ENCODE measurements at regions not wholly inside any gene's neighbourhood (a gene's known extent, or its start where the extent isn't known, plus 50 kb on each side); places are given as distances from the start of the nearest gene placed in this dataset.
"Not testable (repeated sequence)": the region's sequence is repeated elsewhere in the genome, so short reads cannot be mapped to it uniquely, and the experiment has no call there.

GRCh38 chr5:99589424-99589823, 660.6 kb upstream of the CHD1 start:
- no peak for DNase-seq (ENCODE audit: low spot score)

- no peak for DNase-seq (ENCODE audit: low spot score)
These were observed 659.2 kb upstream of the CHD1 start for GRCh38 chr5:99587983-99588382.

- no peak for DNase-seq (ENCODE audit: low spot score)
These were observed 658.1 kb upstream of the CHD1 start for GRCh38 chr5:99586878-99587277.

- not testable (repeated sequence) for DNase-seq (ENCODE audit: low spot score)
These were observed 652.4 kb upstream of the CHD1 start for GRCh38 chr5:99581204-99581603.

GRCh38 chr5:99562937-99563627, 634.3 kb upstream of the CHD1 start:
- DNase-seq (ENCODE audit: low spot score): not testable (repeated sequence)

- no peak for DNase-seq (ENCODE audit: low spot score)
These were observed 624.5 kb upstream of the CHD1 start for GRCh38 chr5:99553211-99553810.

- DNase-seq (ENCODE audit: low spot score): no peak
These were observed 615.5 kb upstream of the CHD1 start for GRCh38 chr5:99544356-99544755.

- no peak for DNase-seq (ENCODE audit: low spot score)
These were observed 615.0 kb upstream of the CHD1 start for GRCh38 chr5:99543841-99544240.

- not testable (repeated sequence) for DNase-seq (ENCODE audit: low spot score)
These were observed 605.4 kb upstream of the CHD1 start for GRCh38 chr5:99534241-99534640.

- not testable (repeated sequence) for DNase-seq (ENCODE audit: low spot score)
These were observed 592.9 kb upstream of the CHD1 start for GRCh38 chr5:99521666-99522065.

- not testable (repeated sequence) for DNase-seq (ENCODE audit: low spot score)
These were observed 587.2 kb upstream of the CHD1 start for GRCh38 chr5:99515864-99516490.

GRCh38 chr5:99510237-99510866, 581.5 kb upstream of the CHD1 start:
- not testable (repeated sequence) for DNase-seq (ENCODE audit: low spot score)

GRCh38 chr5:99509064-99509463, 580.3 kb upstream of the CHD1 start:
- not testable (repeated sequence) for DNase-seq (ENCODE audit: low spot score)

GRCh38 chr5:99495456-99495855, 566.6 kb upstream of the CHD1 start:
- DNase-seq (ENCODE audit: low spot score): not testable (repeated sequence)

GRCh38 chr5:99478450-99478849, 549.6 kb upstream of the CHD1 start:
- not testable (repeated sequence) for DNase-seq (ENCODE audit: low spot score)

- not testable (repeated sequence) for DNase-seq (ENCODE audit: low spot score)
These were observed 544.5 kb upstream of the CHD1 start for GRCh38 chr5:99473328-99473727.

- DNase-seq (ENCODE audit: low spot score): not testable (repeated sequence)
These were observed 542.9 kb upstream of the CHD1 start for GRCh38 chr5:99471726-99472125.

GRCh38 chr5:99471178-99471577, 542.4 kb upstream of the CHD1 start:
- DNase-seq (ENCODE audit: low spot score): not testable (repeated sequence)

- DNase-seq (ENCODE audit: low spot score): not testable (repeated sequence)
These were observed 541.8 kb upstream of the CHD1 start for GRCh38 chr5:99470636-99471035.

GRCh38 chr5:99460701-99461100, 531.9 kb upstream of the CHD1 start:
- DNase-seq (ENCODE audit: low spot score): peak; percentile 42

GRCh38 chr5:99453196-99453595, 524.4 kb upstream of the CHD1 start:
- no peak for DNase-seq (ENCODE audit: low spot score)

- DNase-seq (ENCODE audit: low spot score): no peak
These were observed 521.0 kb upstream of the CHD1 start for GRCh38 chr5:99449786-99450185.

GRCh38 chr5:99445805-99446204, 517.0 kb upstream of the CHD1 start:
- no peak for DNase-seq (ENCODE audit: low spot score)
